GM12878 (cell line): ENCODE measurements at regions not wholly inside any gene's neighbourhood (a gene's known extent, or its start where the extent isn't known, plus 50 kb on each side); places are given as distances from the start of the nearest gene placed in this dataset.

Source experiments
- ATAC-seq: fragments of 200-7000 bp; cut with Tn5 transposase; 3 replicates; pipeline ENCODE4 v1.9.1; 2020; ENCODE audit warnings: mild to moderate bottlenecking, moderate library complexity
- BruUV-seq: library from RNA; stranded (reverse); fragments of 400-500 nt; replicated peaks from 2 replicates; lab custom pipeline; 2021; lab: Mats Ljungman, UMichigan
- CTCF ChIA-PET: fragments of 300-600 bp; sonication (Branson Sonifier 250); formaldehyde crosslinking; extraction: SDS; loops from one replicate; lab custom pipeline; 2021; ENCODE audit warnings: inconsistent platforms; lab: Yijun Ruan, JAX
- POLR2A ChIA-PET: fragments of 350-600 bp; formaldehyde crosslinking; extraction: SDS; loops from one replicate; lab custom pipeline; 2021; ENCODE audit warnings: inconsistent platforms; lab: Charles Lee
- RAD21 ChIA-PET: fragments of 300-600 bp; sonication (Branson Sonifier 250); formaldehyde crosslinking; loops from one replicate; lab custom pipeline; 2023; ENCODE audit warnings: antibody characterized with exemption; ENCODE audit not compliant: unreplicated experiment; lab: Charles Lee
- SMC1A ChIA-PET: fragments of 300-600 bp; sonication (Branson Sonifier 250); formaldehyde crosslinking; loops from one replicate; lab custom pipeline; 2023; ENCODE audit not compliant: unreplicated experiment, uncharacterized antibody; lab: Charles Lee
- DNase-seq: peaks from one replicate; pipeline ENCODE4 v3.0.0-alpha.2; 2011; ENCODE audit warnings: low read depth, low spot score
- FAIRE-seq: peaks from 3 replicates; lab custom pipeline; 2011; peaks lifted over from hg19 to GRCh38; lab: Jason Lieb, UNC
- H2AFZ ChIP-seq: 2 replicates; pipeline ENCODE4 v1.6.0; 2011; ENCODE audit warnings: low read depth, low read length, control low read depth; ENCODE audit not compliant: control insufficient read depth
- H3K27ac ChIP-seq: 2 replicates; pipeline ENCODE4 v1.5.1; 2011; ENCODE audit warnings: control low read depth; ENCODE audit not compliant: control insufficient read depth, insufficient read depth
- H3K27me3 ChIP-seq, 2 experiments: replicated peaks in 1 of 2; 2 replicates each; pipeline versions ENCODE4 v1.6.0 to v1.6.1; 2011; ENCODE audit warnings: low read length in 1 of 2; ENCODE audit not compliant: control insufficient read depth in 2 of 2, insufficient read depth in 2 of 2
- H3K36me3 ChIP-seq, 2 experiments: 2 replicates each; pipeline ENCODE4 v1.5.1; 2011; ENCODE audit warnings: low read length in 1 of 2; ENCODE audit not compliant: control insufficient read depth in 2 of 2, insufficient read depth in 2 of 2
- H3K4me1 ChIP-seq: 2 replicates; pipeline ENCODE4 v1.6.1; 2011; ENCODE audit warnings: mild to moderate bottlenecking, low read length, moderate library complexity, mixed read lengths; ENCODE audit not compliant: control insufficient read depth, insufficient read depth
- H3K4me2 ChIP-seq: 2 replicates; pipeline ENCODE4 v1.6.0; 2011; ENCODE audit warnings: control low read depth; ENCODE audit not compliant: control insufficient read depth, insufficient read depth
- H3K4me3 ChIP-seq: fragments of 200-600 bp; sonication (generic); 2 replicates; pipeline ENCODE4 v1.5.1; 2016
- H3K79me2 ChIP-seq: 2 replicates; pipeline ENCODE4 v1.6.0; 2011; ENCODE audit warnings: low read length; ENCODE audit not compliant: control insufficient read depth, insufficient read depth
- H3K9ac ChIP-seq: 2 replicates; pipeline ENCODE4 v1.8.0; 2011; ENCODE audit warnings: low read length, control low read depth, mixed read lengths; ENCODE audit not compliant: control insufficient read depth, insufficient read depth
- H3K9me3 ChIP-seq: replicated peaks from 3 replicates; pipeline ENCODE4 v1.5.1; 2011; ENCODE audit warnings: mild to moderate bottlenecking, low read length; ENCODE audit not compliant: control insufficient read depth, insufficient read depth
- H4K20me1 ChIP-seq: 2 replicates; pipeline ENCODE4 v1.6.0; 2011; ENCODE audit not compliant: control insufficient read depth, insufficient read depth
- BCL3 ChIP-seq: IDR thresholded peaks from 2 replicates; pipeline ENCODE4 v1.6.1; 2011; ENCODE audit warnings: borderline replicate concordance, low read depth, mild to moderate bottlenecking, moderate library complexity, low read length; ENCODE audit not compliant: insufficient read depth, poor library complexity, severe bottlenecking
- CUX1 ChIP-seq: IDR thresholded peaks from 2 replicates; pipeline ENCODE4 v1.6.1; 2012; ENCODE audit warnings: improper control_type of control experiment, low read depth, low read length; ENCODE audit not compliant: insufficient replicate concordance
- IKZF1 ChIP-seq: fragments of 450-650 bp; conservative IDR thresholded peaks from 2 replicates; pipeline ENCODE4 v1.6.1; 2017; ENCODE audit warnings: antibody characterized with exemption, mild to moderate bottlenecking
- IKZF2 ChIP-seq, 2 experiments: fragments of 450-650 bp; IDR thresholded peaks; 2 replicates each; pipeline ENCODE4 v1.6.1; 2017; ENCODE audit warnings: mild to moderate bottlenecking in 2 of 2, moderate library complexity in 2 of 2
- ZZZ3 ChIP-seq: IDR thresholded peaks from 2 replicates; pipeline ENCODE4 v1.6.1; 2011; ENCODE audit warnings: low read depth; ENCODE audit not compliant: control insufficient read depth, insufficient read length
- WGBS: methylation state at CpG from one replicate; pipeline ENCODE4 v1.1.6; 2016; ENCODE audit warnings: low lambda C conversion rate; ENCODE audit not compliant: insufficient replicate concordance, insufficient coverage; ENCODE audit errors: missing lambda C conversion rate; 5-methylcytosine and 5-hydroxymethylcytosine counted together
- in situ Hi-C: fragments of 300-500 bp; cut with MboI; formaldehyde crosslinking; loops from 9 replicates; pipeline ENCODE4 v1.14.3; 2018; ENCODE audit warnings: mixed read lengths
- intact Hi-C: fragments of 100-400 bp; cut with micrococcal nuclease; formaldehyde crosslinking; loops from one replicate; pipeline ENCODE4 v1.14.2; 2022; ENCODE audit not compliant: unreplicated experiment
- TF ChIP-seq, protein P1 (sequence below): fragments of 150-350 bp; IDR thresholded peaks from 2 replicates; pipeline ENCODE4 v1.6.1; 2016; ENCODE audit warnings: low read depth, low read length

- TF ChIP-seq, protein P1, sequence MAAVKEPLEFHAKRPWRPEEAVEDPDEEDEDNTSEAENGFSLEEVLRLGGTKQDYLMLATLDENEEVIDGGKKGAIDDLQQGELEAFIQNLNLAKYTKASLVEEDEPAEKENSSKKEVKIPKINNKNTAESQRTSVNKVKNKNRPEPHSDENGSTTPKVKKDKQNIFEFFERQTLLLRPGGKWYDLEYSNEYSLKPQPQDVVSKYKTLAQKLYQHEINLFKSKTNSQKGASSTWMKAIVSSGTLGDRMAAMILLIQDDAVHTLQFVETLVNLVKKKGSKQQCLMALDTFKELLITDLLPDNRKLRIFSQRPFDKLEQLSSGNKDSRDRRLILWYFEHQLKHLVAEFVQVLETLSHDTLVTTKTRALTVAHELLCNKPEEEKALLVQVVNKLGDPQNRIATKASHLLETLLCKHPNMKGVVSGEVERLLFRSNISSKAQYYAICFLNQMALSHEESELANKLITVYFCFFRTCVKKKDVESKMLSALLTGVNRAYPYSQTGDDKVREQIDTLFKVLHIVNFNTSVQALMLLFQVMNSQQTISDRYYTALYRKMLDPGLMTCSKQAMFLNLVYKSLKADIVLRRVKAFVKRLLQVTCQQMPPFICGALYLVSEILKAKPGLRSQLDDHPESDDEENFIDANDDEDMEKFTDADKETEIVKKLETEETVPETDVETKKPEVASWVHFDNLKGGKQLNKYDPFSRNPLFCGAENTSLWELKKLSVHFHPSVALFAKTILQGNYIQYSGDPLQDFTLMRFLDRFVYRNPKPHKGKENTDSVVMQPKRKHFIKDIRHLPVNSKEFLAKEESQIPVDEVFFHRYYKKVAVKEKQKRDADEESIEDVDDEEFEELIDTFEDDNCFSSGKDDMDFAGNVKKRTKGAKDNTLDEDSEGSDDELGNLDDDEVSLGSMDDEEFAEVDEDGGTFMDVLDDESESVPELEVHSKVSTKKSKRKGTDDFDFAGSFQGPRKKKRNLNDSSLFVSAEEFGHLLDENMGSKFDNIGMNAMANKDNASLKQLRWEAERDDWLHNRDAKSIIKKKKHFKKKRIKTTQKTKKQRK = no peak
- TF ChIP-seq IKZF1 (no peak), BCL3 (no peak), IKZF2 (IDR thresholded peaks at IDR 0.05) (no peak)
These were observed 62.9 kb upstream of the PGRMC2 start (continued) for GRCh38 chr4:128350449-128351045.

GRCh38 chr4:128349921-128350320, 62.3 kb upstream of the PGRMC2 start:
- Histone ChIP-seq H3K9me3 (no peaks in the 10 kb centered on the region), H3K4me2 (no peak overlapping the region), H3K9ac (no peak overlapping the region), H3K4me3 (no peak overlapping the region), H3K27me3 (no peaks in the 10 kb centered on the region), H3K4me1 (no peaks in the 10 kb centered on the region), H3K27ac (no peak overlapping the region), H3K79me2 (no peaks in the 10 kb centered on the region), H4K20me1 (no peaks in the 10 kb centered on the region), H2AFZ (no peak overlapping the region), H3K36me3 (no peaks in the 10 kb centered on the region)
- in situ Hi-C loops (no loop called here), intact Hi-C loops (no loop called here)
- ATAC-seq (no peak), DNase-seq (no peak), FAIRE-seq (no peak)
- ChIA-PET RAD21 (no interaction called here), POLR2A (interaction anchor here (0.5 kb wide), 1 partner anchor 201 kb away, joined by 3 read pairs; no protein-coding TSS in a partner anchor), CTCF (no interaction called here), SMC1A (no interaction called here)
- 85% methylated on average over 4 of the region's 4 CpGs for whole genome bisulfite sequencing
- TF ChIP-seq CUX1 = no peak
- no peak for TF ChIP-seq ZZZ3
- BruUV-seq = no TSS peak
